ENCODE measurements at regions not wholly inside any gene's neighbourhood (a gene's known extent, or its start where the extent isn't known, plus 50 kb on each side); places are given as distances from the start of the nearest gene placed in this dataset.
"Not testable (repeated sequence)": the region's sequence is repeated elsewhere in the genome, so short reads cannot be mapped to it uniquely, and the experiment has no call there.

DNA sequence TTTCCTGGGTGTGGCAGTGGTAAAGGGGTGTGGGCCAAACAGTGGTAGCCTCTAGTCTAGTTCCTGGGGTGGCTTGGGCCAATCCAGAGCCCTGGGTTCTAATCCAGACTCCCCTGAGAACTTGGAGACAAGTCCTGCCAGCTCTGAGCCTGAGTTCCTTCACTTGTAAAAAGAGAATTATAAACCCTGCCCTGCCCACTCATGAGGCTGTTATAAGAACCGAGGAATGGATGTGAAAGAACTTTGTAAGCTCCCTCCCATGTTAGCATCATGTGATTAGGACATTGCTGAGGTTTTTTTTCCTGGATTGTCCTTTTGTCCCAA lies 131.0 kb downstream of the RRAGC start:
- TF ChIP-seq FOXA1 (IDR thresholded peaks at IDR 0.05) (no peak), FOXA2 (IDR thresholded peaks at IDR 0.05) (no peak), GABPA (IDR thresholded peaks at IDR 0.05 in 1 of 2, conservative IDR thresholded peaks at IDR 0.05 in 1 of 2) (no peak), SP1 (IDR thresholded peaks at IDR 0.05) (no peak)
- H3K9ac ChIP-seq (ENCODE audit: low read depth in 1 of 2, low read length in 2 of 2), result no peak overlapping the region
- WGBS, result 35% methylated on average over 1 of the region's 1 CpG
- peaks cover 0 to 10% (median 0%) of the 10 kb centered on the region in 4 donors for H3K27me3 ChIP-seq (ENCODE audit: control insufficient read depth in 4 of 4, insufficient read depth in 4 of 4, low read length in 3 of 4)
- H3K27ac ChIP-seq (ENCODE audit: low read depth in 1 of 2, low read length in 2 of 2), result peak overlapping the region in 1 of 2 donors; percentile 25
- H3K4me3 ChIP-seq (ENCODE audit: low read depth in 1 of 3, low read length in 3 of 3), result no peak overlapping the region
- no peaks in the 10 kb centered on the region for H3K9me3 ChIP-seq (ENCODE audit: control insufficient read depth in 4 of 4, low read length in 3 of 4)
- DNase-seq (ENCODE audit: low spot score), result no peak
- H3K36me3 ChIP-seq (ENCODE audit: control insufficient read depth in 4 of 4, insufficient read depth in 3 of 4, low read depth in 1 of 4, low read length in 3 of 4), result no peaks in the 10 kb centered on the region
- no peaks in the 10 kb centered on the region for H3K4me1 ChIP-seq (ENCODE audit: control insufficient read depth in 4 of 4, insufficient read depth in 4 of 4, low read length in 3 of 4)

DNA sequence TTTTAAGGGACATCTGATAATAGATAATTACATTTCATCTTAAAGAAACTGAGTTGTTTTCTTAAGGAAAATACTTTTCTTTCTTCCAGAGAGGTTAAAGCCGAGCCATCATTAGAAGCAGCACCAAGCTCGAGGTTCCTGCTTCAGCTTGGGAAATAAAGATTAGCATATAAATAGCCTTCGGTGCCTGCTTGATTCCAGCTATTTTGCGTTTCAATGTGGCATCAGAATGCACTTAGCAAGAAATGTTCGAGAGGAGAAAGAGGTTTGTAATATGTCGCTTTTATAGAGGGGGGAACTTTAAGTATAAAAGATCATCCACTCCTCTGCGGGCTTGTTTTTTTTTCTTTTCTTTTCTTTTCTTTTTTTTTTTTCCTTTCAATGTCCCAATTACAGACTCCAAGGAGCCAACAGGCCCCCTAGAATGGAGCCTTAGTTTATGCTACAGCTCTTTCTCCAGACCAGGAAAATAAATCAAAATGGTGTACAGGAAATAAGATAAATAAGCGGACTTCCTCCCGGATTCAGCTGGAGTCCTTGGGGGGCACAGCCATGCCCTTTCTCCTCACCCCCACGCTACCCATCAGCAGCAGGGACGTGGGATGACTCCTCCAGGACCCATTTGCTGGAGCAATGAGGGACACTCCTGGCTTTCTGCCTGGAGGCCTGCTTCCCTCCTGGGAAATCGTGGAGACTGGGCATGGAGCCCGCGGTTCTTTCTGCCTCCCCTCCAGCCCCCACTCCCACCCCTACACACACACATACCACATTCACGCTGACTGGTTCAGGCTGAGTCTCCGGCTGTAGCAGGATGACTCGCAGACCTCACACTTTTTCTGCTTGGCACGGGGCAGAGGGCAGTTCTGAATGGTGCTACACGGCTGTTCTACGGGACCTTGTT lies 131.6 kb downstream of the RRAGC start:
- no peaks in the 10 kb centered on the region for H3K36me3 ChIP-seq (ENCODE audit: control insufficient read depth in 4 of 4, insufficient read depth in 3 of 4, low read depth in 1 of 4, low read length in 3 of 4)
- no peak overlapping the region for H3K9ac ChIP-seq (ENCODE audit: low read depth in 1 of 2, low read length in 2 of 2)
- no peaks in the 10 kb centered on the region for H3K4me1 ChIP-seq (ENCODE audit: control insufficient read depth in 4 of 4, insufficient read depth in 4 of 4, low read length in 3 of 4)
- H3K9me3 ChIP-seq (ENCODE audit: control insufficient read depth in 4 of 4, low read length in 3 of 4), result no peaks in the 10 kb centered on the region
- peaks cover 0 to 10% (median 0%) of the 10 kb centered on the region in 4 donors for H3K27me3 ChIP-seq (ENCODE audit: control insufficient read depth in 4 of 4, insufficient read depth in 4 of 4, low read length in 3 of 4)
- 40% methylated on average over 20 of the region's 20 CpGs for whole genome bisulfite sequencing
- TF ChIP-seq HNF4A (conservative IDR thresholded peaks at IDR 0.05), result no peak
- TF ChIP-seq, protein P1, sequence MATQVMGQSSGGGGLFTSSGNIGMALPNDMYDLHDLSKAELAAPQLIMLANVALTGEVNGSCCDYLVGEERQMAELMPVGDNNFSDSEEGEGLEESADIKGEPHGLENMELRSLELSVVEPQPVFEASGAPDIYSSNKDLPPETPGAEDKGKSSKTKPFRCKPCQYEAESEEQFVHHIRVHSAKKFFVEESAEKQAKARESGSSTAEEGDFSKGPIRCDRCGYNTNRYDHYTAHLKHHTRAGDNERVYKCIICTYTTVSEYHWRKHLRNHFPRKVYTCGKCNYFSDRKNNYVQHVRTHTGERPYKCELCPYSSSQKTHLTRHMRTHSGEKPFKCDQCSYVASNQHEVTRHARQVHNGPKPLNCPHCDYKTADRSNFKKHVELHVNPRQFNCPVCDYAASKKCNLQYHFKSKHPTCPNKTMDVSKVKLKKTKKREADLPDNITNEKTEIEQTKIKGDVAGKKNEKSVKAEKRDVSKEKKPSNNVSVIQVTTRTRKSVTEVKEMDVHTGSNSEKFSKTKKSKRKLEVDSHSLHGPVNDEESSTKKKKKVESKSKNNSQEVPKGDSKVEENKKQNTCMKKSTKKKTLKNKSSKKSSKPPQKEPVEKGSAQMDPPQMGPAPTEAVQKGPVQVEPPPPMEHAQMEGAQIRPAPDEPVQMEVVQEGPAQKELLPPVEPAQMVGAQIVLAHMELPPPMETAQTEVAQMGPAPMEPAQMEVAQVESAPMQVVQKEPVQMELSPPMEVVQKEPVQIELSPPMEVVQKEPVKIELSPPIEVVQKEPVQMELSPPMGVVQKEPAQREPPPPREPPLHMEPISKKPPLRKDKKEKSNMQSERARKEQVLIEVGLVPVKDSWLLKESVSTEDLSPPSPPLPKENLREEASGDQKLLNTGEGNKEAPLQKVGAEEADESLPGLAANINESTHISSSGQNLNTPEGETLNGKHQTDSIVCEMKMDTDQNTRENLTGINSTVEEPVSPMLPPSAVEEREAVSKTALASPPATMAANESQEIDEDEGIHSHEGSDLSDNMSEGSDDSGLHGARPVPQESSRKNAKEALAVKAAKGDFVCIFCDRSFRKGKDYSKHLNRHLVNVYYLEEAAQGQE (IDR thresholded peaks at IDR 0.05), result no peak
- peak; percentile 60 for TF ChIP-seq NR2F2 (IDR thresholded peaks at IDR 0.05)
- TF ChIP-seq, protein P2, sequence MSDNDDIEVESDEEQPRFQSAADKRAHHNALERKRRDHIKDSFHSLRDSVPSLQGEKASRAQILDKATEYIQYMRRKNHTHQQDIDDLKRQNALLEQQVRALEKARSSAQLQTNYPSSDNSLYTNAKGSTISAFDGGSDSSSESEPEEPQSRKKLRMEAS (IDR thresholded peaks at IDR 0.05), result no peak
- TF ChIP-seq, protein P3, sequence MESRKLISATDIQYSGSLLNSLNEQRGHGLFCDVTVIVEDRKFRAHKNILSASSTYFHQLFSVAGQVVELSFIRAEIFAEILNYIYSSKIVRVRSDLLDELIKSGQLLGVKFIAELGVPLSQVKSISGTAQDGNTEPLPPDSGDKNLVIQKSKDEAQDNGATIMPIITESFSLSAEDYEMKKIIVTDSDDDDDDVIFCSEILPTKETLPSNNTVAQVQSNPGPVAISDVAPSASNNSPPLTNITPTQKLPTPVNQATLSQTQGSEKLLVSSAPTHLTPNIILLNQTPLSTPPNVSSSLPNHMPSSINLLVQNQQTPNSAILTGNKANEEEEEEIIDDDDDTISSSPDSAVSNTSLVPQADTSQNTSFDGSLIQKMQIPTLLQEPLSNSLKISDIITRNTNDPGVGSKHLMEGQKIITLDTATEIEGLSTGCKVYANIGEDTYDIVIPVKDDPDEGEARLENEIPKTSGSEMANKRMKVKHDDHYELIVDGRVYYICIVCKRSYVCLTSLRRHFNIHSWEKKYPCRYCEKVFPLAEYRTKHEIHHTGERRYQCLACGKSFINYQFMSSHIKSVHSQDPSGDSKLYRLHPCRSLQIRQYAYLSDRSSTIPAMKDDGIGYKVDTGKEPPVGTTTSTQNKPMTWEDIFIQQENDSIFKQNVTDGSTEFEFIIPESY (IDR thresholded peaks at IDR 0.05), result no peak
- no peak for TF ChIP-seq HNF4G (IDR thresholded peaks at IDR 0.05)
- no peak for DNase-seq (ENCODE audit: low spot score)
- H3K27ac ChIP-seq (ENCODE audit: low read depth in 1 of 2, low read length in 2 of 2), result no peak overlapping the region
- H3K4me3 ChIP-seq (ENCODE audit: low read depth in 1 of 3, low read length in 3 of 3), result no peak overlapping the region

DNA sequence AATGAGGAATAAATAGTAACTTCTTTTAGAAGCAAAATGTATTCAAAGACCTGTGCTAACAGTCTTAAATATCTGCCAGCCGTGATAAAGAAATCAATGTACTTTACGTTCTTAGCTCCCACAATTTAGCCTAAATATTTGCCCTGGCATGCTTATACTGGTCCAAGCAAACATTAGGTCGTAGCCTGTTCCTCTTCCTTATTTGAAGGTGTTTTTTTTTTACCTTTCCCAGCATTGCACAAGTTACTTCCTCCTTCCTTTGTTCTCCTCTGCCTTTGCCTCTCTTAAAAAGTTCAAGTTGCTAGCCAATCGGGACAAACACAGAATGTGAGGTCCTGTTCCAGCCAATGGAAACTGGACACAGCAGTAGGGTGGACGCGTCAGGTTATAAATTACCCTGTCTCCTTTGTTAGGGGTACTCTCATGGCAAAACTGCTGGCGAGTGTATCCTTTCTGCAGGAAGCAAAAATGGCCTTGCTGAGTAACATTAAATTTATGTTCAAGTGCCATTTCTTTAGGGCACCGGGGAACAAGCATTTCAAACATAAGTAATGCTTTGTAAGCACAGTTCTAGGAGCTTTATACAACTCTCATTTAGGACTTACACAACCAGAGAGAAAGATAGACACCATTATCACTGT lies 134.1 kb downstream of the RRAGC start:
- H3K9ac ChIP-seq (ENCODE audit: low read depth in 1 of 2, low read length in 2 of 2); H3K4me1 ChIP-seq (ENCODE audit: control insufficient read depth in 4 of 4, insufficient read depth in 4 of 4, low read length in 3 of 4); H3K4me3 ChIP-seq (ENCODE audit: low read depth in 1 of 3, low read length in 3 of 3); H3K27ac ChIP-seq (ENCODE audit: low read depth in 1 of 2, low read length in 2 of 2); H3K27me3 ChIP-seq (ENCODE audit: control insufficient read depth in 4 of 4, insufficient read depth in 4 of 4, low read length in 3 of 4); H3K9me3 ChIP-seq (ENCODE audit: control insufficient read depth in 4 of 4, low read length in 3 of 4); H3K36me3 ChIP-seq (ENCODE audit: control insufficient read depth in 4 of 4, insufficient read depth in 3 of 4, low read depth in 1 of 4, low read length in 3 of 4); DNase-seq (ENCODE audit: low spot score): not testable (repeated sequence)
- 77% methylated on average over 8 of the region's 8 CpGs for WGBS

All from liver (tissue), 7 donors.